GM23248 (cell line): ENCODE measurements at regions not wholly inside any gene's neighbourhood (a gene's known extent, or its start where the extent isn't known, plus 50 kb on each side); places are given as distances from the start of the nearest gene placed in this dataset.

Experiments used
- EZH2 ChIP-seq: fragments of 200-600 bp; sonication (generic); IDR thresholded peaks from 2 replicates; pipeline ENCODE4 v1.6.1; 2018; ENCODE audit warnings: antibody characterized with exemption, mild to moderate bottlenecking; ENCODE audit not compliant: insufficient read depth, poor library complexity, severe bottlenecking
- EZH2phosphoT487 ChIP-seq: fragments of 200-600 bp; sonication (generic); IDR thresholded peaks from 2 replicates; pipeline ENCODE4 v1.6.1; 2018; ENCODE audit warnings: antibody characterized with exemption, moderate library complexity, mild to moderate bottlenecking, low read depth; ENCODE audit not compliant: insufficient read depth

- TF ChIP-seq EZH2 (no peak), EZH2phosphoT487 (no peak)
Observed at GRCh38 chr1:82614090-82614489, 813.4 kb downstream of the ADGRL2 start.
